A673 (cell line): ENCODE measurements at regions not wholly inside any gene's neighbourhood (a gene's known extent, or its start where the extent isn't known, plus 50 kb on each side); places are given as distances from the start of the nearest gene placed in this dataset.
A peak's percentile ranks its signal among the peaks of the same experiment; 100 is the strongest.

Experiments
- BruUV-seq: library from RNA; stranded (reverse); fragments of 400-500 nt; replicated peaks from 2 replicates; lab custom pipeline; 2021; lab: Mats Ljungman, UMichigan
- CTCF ChIA-PET: fragments of 300-600 bp; sonication (Branson Sonifier 250); formaldehyde crosslinking; loops from one replicate; lab custom pipeline; 2022; ENCODE audit warnings: antibody characterized with exemption; lab: Charles Lee
- POLR2A ChIA-PET: fragments of 300-600 bp; sonication (Branson Sonifier 250); formaldehyde crosslinking; loops from one replicate; lab custom pipeline; 2022; ENCODE audit warnings: antibody characterized with exemption; ENCODE audit not compliant: low non-redundant PET; lab: Charles Lee
- DNase-seq: peaks from one replicate; pipeline ENCODE4 v3.0.0-alpha.2; 2015; ENCODE audit warnings: low spot score
- H3K27ac ChIP-seq: fragments of 200-600 bp; sonication (generic); 2 replicates; pipeline ENCODE4 v1.5.1; 2016; ENCODE audit warnings: mixed run types, low read depth, mild to moderate bottlenecking, mixed read lengths, antibody characterized with exemption, low read length; ENCODE audit not compliant: poor library complexity, severe bottlenecking
- H3K27me3 ChIP-seq: fragments of 200-600 bp; sonication (generic); replicated peaks from 2 replicates; pipeline ENCODE4 v1.6.1; 2017; ENCODE audit warnings: mixed run types, low read depth, mild to moderate bottlenecking, mixed read lengths, antibody characterized with exemption, low read length; ENCODE audit not compliant: insufficient read depth, poor library complexity
- H3K36me3 ChIP-seq: fragments of 200-600 bp; sonication (generic); 2 replicates; pipeline ENCODE4 v1.6.1; 2016; ENCODE audit warnings: mixed run types, mild to moderate bottlenecking, mixed read lengths, antibody characterized with exemption, low read length; ENCODE audit not compliant: insufficient read depth, poor library complexity, severe bottlenecking
- H3K4me1 ChIP-seq: fragments of 200-600 bp; sonication (generic); 2 replicates; pipeline ENCODE4 v1.6.1; 2017; ENCODE audit warnings: mixed run types, mild to moderate bottlenecking, mixed read lengths, antibody characterized with exemption, low read length; ENCODE audit not compliant: insufficient read depth, poor library complexity, severe bottlenecking
- H3K4me3 ChIP-seq: fragments of 200-600 bp; sonication (generic); 2 replicates; pipeline ENCODE4 v1.5.1; 2016; ENCODE audit warnings: low read depth, mixed run types, mild to moderate bottlenecking, mixed read lengths, low read length; ENCODE audit not compliant: poor library complexity, severe bottlenecking
- H3K9me3 ChIP-seq: fragments of 200-600 bp; sonication (generic); 2 replicates; pipeline ENCODE4 v1.6.1; 2016; ENCODE audit warnings: mixed run types, low read depth, mild to moderate bottlenecking, mixed read lengths, antibody characterized with exemption, low read length; ENCODE audit not compliant: poor library complexity, severe bottlenecking
- CTCF ChIP-seq: fragments of 300-800, 200-600 bp; sonication (generic); conservative IDR thresholded peaks from 2 replicates; pipeline ENCODE4 v1.5.1; 2017; ENCODE audit warnings: low read depth, mild to moderate bottlenecking, antibody characterized with exemption, low read length, moderate library complexity, mixed read lengths
- EZH2 ChIP-seq: fragments of 200-600 bp; sonication (generic); IDR thresholded peaks from 2 replicates; pipeline ENCODE4 v1.6.1; 2017; ENCODE audit warnings: borderline replicate concordance, low read depth, mild to moderate bottlenecking, mixed read lengths, antibody characterized with exemption, low read length; ENCODE audit not compliant: poor library complexity, severe bottlenecking
- intact Hi-C: fragments of 100-400 bp; cut with micrococcal nuclease; formaldehyde crosslinking; loops from one replicate; pipeline ENCODE4 v1.10.0; 2022; ENCODE audit not compliant: unreplicated experiment

DNA sequence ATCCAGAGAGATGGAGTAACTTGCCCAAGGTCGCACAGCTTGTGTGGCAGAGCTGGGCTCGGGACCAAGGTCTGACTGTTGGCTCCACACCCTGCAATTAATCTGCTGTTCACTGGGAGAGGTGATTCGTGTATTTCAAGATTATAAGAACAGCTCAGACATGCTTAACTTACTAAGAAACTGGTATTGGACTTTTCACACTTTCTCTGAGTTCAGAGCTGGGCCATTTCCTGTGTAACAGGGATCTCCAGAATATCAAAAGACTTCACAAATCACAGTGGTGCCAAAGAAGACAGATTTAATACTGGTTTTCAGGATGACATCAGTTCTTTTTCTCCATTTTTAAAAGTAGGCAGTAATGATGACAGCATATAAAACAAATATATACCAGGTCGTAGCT is 156.8 kb upstream of the UBE2E1 start:
- H3K4me3 ChIP-seq = no peak overlapping the region
- H3K4me1 ChIP-seq = no peaks in the 10 kb centered on the region
- H3K9me3 ChIP-seq = no peaks in the 10 kb centered on the region
- no peaks in the 10 kb centered on the region for H3K27me3 ChIP-seq
- ChIA-PET POLR2A (no interaction called here), CTCF (interaction anchor here (0.5 kb wide), 1 partner anchor 128 kb away, joined by 5 read pairs; no protein-coding TSS in a partner anchor)
- BruUV-seq = no TSS peak
- H3K36me3 ChIP-seq = no peaks in the 10 kb centered on the region
- intact Hi-C loops = no loop called here
- DNase-seq = no peak
- no peak overlapping the region for H3K27ac ChIP-seq
- TF ChIP-seq EZH2 (no peak), CTCF (no peak)

- Histone ChIP-seq H3K4me3 (no peak overlapping the region), H3K36me3 (no peaks in the 10 kb centered on the region), H3K27me3 (no peaks in the 10 kb centered on the region), H3K4me1 (no peaks in the 10 kb centered on the region), H3K9me3 (no peaks in the 10 kb centered on the region), H3K27ac (no peak overlapping the region)
- DNase-seq = peak; percentile 18
- ChIA-PET CTCF (interaction anchor here (0.5 kb wide), 1 partner anchor 128 kb away, joined by 5 read pairs; no protein-coding TSS in a partner anchor), POLR2A (no interaction called here)
- intact Hi-C loops = no loop called here
- no TSS peak for BruUV-seq
- TF ChIP-seq CTCF (no peak), EZH2 (no peak)
These were observed 156.3 kb upstream of the UBE2E1 start for GRCh38 chr3:23649448-23649847.

DNA sequence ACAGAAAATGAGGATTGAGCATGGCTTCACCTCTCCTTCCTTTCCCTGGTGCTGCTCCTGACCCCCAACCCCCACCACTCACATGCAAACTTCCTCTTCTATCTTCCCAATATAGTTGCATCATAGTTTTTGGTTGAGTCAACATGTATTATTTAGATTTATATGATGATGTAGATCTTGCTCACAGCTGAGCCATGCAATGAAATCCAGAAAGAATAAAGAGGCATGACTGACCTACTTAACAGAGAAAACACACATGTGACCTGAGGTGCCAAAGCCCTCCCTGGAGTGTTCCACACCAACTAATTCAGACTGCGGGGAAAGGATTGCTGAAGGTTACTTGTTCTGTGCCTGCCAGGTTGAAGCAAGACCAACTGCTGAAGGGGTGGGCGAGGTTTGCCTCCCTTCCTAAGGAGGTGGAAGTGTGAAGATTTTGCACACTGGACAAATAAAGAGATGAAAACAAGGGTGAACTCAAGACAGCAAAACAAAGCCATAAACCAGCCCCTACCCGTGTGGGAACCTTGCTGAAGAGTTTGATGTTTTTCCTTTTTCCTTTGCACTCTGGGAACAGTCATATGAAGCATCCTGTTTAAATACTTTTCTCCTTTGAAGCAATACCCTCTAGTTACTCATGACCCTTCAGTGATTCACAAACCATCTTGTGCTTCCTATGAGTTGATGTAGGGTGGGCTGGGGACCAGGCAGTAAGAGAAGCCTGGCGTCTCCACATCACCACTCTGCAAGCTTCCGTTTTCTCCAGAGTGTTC is 155.2 kb upstream of the UBE2E1 start:
- Histone ChIP-seq H3K27me3 (no peaks in the 10 kb centered on the region), H3K36me3 (no peaks in the 10 kb centered on the region), H3K9me3 (no peaks in the 10 kb centered on the region), H3K27ac (no peak overlapping the region), H3K4me3 (no peak overlapping the region), H3K4me1 (no peaks in the 10 kb centered on the region)
- ChIA-PET POLR2A (no interaction called here), CTCF (no interaction called here)
- DNase-seq = no peak
- BruUV-seq = no TSS peak
- intact Hi-C loops = no loop called here
- TF ChIP-seq EZH2 = no peak
- no peak for TF ChIP-seq CTCF
